Loucy (cell line): ENCODE measurements at regions not wholly inside any gene's neighbourhood (a gene's known extent, or its start where the extent isn't known, plus 50 kb on each side); places are given as distances from the start of the nearest gene placed in this dataset.

Experiments used
- H2AFZ ChIP-seq: fragments of 200-600 bp; sonication (generic); 2 replicates; pipeline ENCODE4 v1.6.0; 2016; ENCODE audit warnings: antibody characterized with exemption, mild to moderate bottlenecking, low read length, moderate library complexity
- H3F3A ChIP-seq: fragments of 200-600 bp; 2 replicates; pipeline ENCODE4 v1.6.0; 2016; ENCODE audit warnings: antibody characterized with exemption, low read depth, mild to moderate bottlenecking
- H3K27me3 ChIP-seq: fragments of 200-600 bp; sonication (generic); 2 replicates; pipeline ENCODE4 v1.6.1; 2014; ENCODE audit warnings: low read length, mild to moderate bottlenecking; ENCODE audit not compliant: insufficient read depth, poor library complexity, severe bottlenecking
- H3K36me3 ChIP-seq: fragments of 200-600 bp; sonication (generic); 2 replicates; pipeline ENCODE4 v1.6.1; 2016; ENCODE audit warnings: low read length; ENCODE audit not compliant: insufficient read depth
- H3K4me1 ChIP-seq: fragments of 200-600 bp; sonication (generic); 2 replicates; pipeline ENCODE4 v1.5.1; 2014; ENCODE audit warnings: low read length, mild to moderate bottlenecking; ENCODE audit not compliant: insufficient read depth, poor library complexity, severe bottlenecking
- H3K4me2 ChIP-seq: fragments of 200-600 bp; sonication (generic); 2 replicates; pipeline ENCODE4 v1.6.0; 2014; ENCODE audit warnings: antibody characterized with exemption, low read length, low read depth, mild to moderate bottlenecking; ENCODE audit not compliant: poor library complexity, severe bottlenecking
- H3K4me3 ChIP-seq: fragments of 200-600 bp; sonication (generic); 2 replicates; pipeline ENCODE4 v1.5.1; 2014; ENCODE audit warnings: low read length, mild to moderate bottlenecking, mixed read lengths; ENCODE audit not compliant: poor library complexity, severe bottlenecking
- H3K79me2 ChIP-seq: fragments of 200-600 bp; sonication (generic); 2 replicates; pipeline ENCODE4 v1.6.1; 2014; ENCODE audit warnings: low read length; ENCODE audit not compliant: insufficient read depth
- H3K9ac ChIP-seq: fragments of 200-600 bp; sonication (generic); 2 replicates; pipeline ENCODE4 v1.6.0; 2014; ENCODE audit warnings: mild to moderate bottlenecking, low read depth, low read length, moderate library complexity; ENCODE audit not compliant: poor library complexity, severe bottlenecking
- H3K9me2 ChIP-seq: fragments of 200-600 bp; sonication (generic); replicated peaks from 2 replicates; pipeline ENCODE4 v1.6.1; 2016; ENCODE audit warnings: low read depth, low read length, mixed read lengths
- H3K9me3 ChIP-seq: fragments of 200-600 bp; sonication (generic); 2 replicates; pipeline ENCODE4 v1.6.1; 2014; ENCODE audit warnings: mild to moderate bottlenecking, antibody characterized with exemption, low read length, low read depth; ENCODE audit not compliant: insufficient read depth
- H4K20me1 ChIP-seq: fragments of 200-600 bp; sonication (generic); 2 replicates; pipeline ENCODE4 v1.6.0; 2014; ENCODE audit warnings: antibody characterized with exemption, low read length, mild to moderate bottlenecking; ENCODE audit not compliant: insufficient read depth, poor library complexity, severe bottlenecking
- EZH2phosphoT487 ChIP-seq: fragments of 200-600 bp; IDR thresholded peaks from 2 replicates; pipeline ENCODE4 v1.6.1; 2018; ENCODE audit warnings: antibody characterized with exemption, mild to moderate bottlenecking, moderate library complexity, borderline replicate concordance
- TF ChIP-seq, protein P1 (sequence below): fragments of 200-600 bp; sonication (generic); conservative IDR thresholded peaks from 2 replicates; pipeline ENCODE4 v1.5.1; 2014; ENCODE audit warnings: mild to moderate bottlenecking, antibody characterized with exemption, low read length

DNA sequence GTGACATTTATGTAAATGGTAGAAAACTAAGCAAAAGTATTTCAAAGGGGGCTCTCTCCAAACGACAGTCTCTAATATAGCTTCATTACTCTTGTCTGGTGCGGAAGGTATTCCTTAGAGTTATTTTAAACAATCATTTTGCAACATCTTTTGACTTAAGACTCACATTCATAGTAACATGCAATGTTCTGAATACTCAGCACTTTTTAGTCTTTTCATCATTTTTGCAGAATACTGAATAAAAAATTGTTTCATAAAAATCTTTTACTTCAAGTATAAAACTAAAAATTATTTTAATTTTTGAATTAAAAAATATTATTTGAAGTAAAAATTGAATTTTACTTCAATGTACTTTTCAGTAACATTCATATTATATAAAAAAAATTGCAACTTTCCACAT, 321.1 kb downstream of the PLK2 start:
- Histone ChIP-seq H3K9me3 (no peaks in the 10 kb centered on the region), H3K9ac (no peak overlapping the region), H3K27me3 (no peaks in the 10 kb centered on the region), H3K9me2 (no peaks in the 10 kb centered on the region), H3F3A (no peaks in the 10 kb centered on the region), H3K4me2 (no peak overlapping the region), H3K4me1 (no peaks in the 10 kb centered on the region), H4K20me1 (no peaks in the 10 kb centered on the region), H2AFZ (no peak overlapping the region), H3K79me2 (no peaks in the 10 kb centered on the region), H3K36me3 (no peaks in the 10 kb centered on the region), H3K4me3 (no peak overlapping the region)
- no peak for TF ChIP-seq EZH2phosphoT487
- TF ChIP-seq, protein P1, sequence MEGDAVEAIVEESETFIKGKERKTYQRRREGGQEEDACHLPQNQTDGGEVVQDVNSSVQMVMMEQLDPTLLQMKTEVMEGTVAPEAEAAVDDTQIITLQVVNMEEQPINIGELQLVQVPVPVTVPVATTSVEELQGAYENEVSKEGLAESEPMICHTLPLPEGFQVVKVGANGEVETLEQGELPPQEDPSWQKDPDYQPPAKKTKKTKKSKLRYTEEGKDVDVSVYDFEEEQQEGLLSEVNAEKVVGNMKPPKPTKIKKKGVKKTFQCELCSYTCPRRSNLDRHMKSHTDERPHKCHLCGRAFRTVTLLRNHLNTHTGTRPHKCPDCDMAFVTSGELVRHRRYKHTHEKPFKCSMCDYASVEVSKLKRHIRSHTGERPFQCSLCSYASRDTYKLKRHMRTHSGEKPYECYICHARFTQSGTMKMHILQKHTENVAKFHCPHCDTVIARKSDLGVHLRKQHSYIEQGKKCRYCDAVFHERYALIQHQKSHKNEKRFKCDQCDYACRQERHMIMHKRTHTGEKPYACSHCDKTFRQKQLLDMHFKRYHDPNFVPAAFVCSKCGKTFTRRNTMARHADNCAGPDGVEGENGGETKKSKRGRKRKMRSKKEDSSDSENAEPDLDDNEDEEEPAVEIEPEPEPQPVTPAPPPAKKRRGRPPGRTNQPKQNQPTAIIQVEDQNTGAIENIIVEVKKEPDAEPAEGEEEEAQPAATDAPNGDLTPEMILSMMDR, result no peak

DNA sequence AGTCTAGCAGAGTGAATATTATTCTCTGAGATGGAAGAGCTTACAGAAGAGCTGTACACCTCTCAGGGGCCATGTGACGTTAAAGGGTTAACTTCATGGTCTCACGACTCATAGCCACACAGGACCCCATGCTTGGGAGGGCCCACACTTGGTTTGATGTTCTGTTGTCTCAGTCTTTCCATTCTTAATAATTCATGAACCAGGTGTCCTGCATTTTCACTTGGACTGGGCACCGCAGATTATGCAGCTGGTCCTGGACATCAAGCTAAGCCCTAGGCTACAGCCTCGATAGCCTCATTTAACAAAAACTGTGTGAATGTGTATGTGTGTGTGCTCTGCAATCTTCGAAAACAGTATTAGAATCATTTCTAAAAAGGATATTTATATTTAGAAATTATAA, 323.5 kb downstream of the PLK2 start:
- Histone ChIP-seq H3K79me2 (no peaks in the 10 kb centered on the region), H3K9ac (no peak overlapping the region), H3K4me1 (no peaks in the 10 kb centered on the region), H4K20me1 (no peaks in the 10 kb centered on the region), H3K36me3 (no peaks in the 10 kb centered on the region), H3K27me3 (no peaks in the 10 kb centered on the region), H3K4me3 (no peak overlapping the region), H3K9me2 (no peaks in the 10 kb centered on the region), H3K9me3 (no peaks in the 10 kb centered on the region), H3K4me2 (no peak overlapping the region), H3F3A (no peaks in the 10 kb centered on the region), H2AFZ (no peak overlapping the region)
- TF ChIP-seq, protein P1, result no peak
- no peak for TF ChIP-seq EZH2phosphoT487

DNA sequence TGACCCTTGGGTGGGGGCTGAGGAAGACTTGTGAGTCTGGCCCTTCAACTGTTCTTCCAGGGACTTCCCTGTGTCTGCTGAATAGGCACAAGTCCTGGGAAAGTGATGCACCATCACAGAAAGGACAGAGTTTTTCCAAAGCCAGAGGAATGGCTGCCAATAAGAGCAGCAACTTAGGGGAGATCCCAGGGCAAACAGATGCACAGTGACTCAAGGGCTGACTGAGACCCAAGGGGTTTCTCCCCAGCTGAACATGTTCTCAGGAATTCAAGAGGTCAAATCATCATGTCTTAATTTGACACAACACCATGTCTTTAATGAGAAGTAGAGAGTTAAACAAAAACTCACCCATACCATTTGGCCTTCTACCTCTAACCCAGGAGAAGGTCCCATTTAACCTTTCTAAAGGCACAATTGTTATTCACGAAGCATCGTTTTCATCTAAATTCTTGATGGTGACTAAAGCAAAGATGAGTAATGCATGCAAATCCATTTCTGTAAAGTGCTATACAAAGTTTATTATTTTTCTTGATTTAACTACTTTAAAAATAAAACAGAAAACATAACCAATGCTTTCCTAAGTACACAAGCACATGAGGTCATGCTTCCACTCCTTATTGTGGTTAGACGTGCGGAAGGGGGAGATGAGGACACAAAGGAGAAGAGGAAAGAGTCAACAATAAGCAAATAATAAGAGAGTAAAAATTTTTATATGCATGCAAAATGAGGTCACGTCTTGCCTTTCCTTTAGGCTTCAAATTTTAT, 324.1 kb downstream of the PLK2 start:
- Histone ChIP-seq H3K9me3 (no peaks in the 10 kb centered on the region), H3F3A (no peaks in the 10 kb centered on the region), H4K20me1 (no peaks in the 10 kb centered on the region), H2AFZ (no peak overlapping the region), H3K27me3 (no peaks in the 10 kb centered on the region), H3K36me3 (no peaks in the 10 kb centered on the region), H3K4me3 (no peak overlapping the region), H3K4me2 (no peak overlapping the region), H3K9ac (no peak overlapping the region), H3K79me2 (no peaks in the 10 kb centered on the region), H3K9me2 (no peaks in the 10 kb centered on the region), H3K4me1 (no peaks in the 10 kb centered on the region)
- TF ChIP-seq, protein P1, result no peak
- TF ChIP-seq EZH2phosphoT487, result no peak
